CD4-positive, CD25-positive, alpha-beta regulatory T cell (primary cell): ENCODE measurements at regions not wholly inside any gene's neighbourhood (a gene's known extent, or its start where the extent isn't known, plus 50 kb on each side); places are given as distances from the start of the nearest gene placed in this dataset.

Source experiments
- ATAC-seq, 2 donors: fragments of 150-1000 bp; cut with Tn5 transposase; one replicate each; pipeline ENCODE4 v1.10.0; 2021; ENCODE audit warnings: low read depth in 2 of 2, moderate number of reproducible peaks in 2 of 2, moderate library complexity in 1 of 2
- DNase-seq, 3 donors: peaks; one replicate each; pipeline versions ENCODE4 v3.0.0 to v3.0.0-alpha.2; 2012 to 2022; ENCODE audit warnings: mixed read lengths in 1 of 3
- H3K27ac ChIP-seq: one replicate; pipeline ENCODE4 v1.7.0; 2013; ENCODE audit warnings: mild to moderate bottlenecking, low read length; ENCODE audit not compliant: insufficient read depth, poor library complexity, severe bottlenecking
- H3K27me3 ChIP-seq: one replicate; pipeline ENCODE4 v1.7.0; 2013; ENCODE audit warnings: low read length; ENCODE audit not compliant: control insufficient read depth, insufficient read depth
- H3K36me3 ChIP-seq: one replicate; pipeline ENCODE4 v1.7.0; 2013; ENCODE audit warnings: mild to moderate bottlenecking, low read length, moderate library complexity; ENCODE audit not compliant: control insufficient read depth, insufficient read depth
- H3K4me1 ChIP-seq: 2 replicates; pipeline ENCODE4 v1.7.0; 2013; ENCODE audit warnings: mild to moderate bottlenecking, low read length; ENCODE audit not compliant: insufficient read depth, control insufficient read depth, poor library complexity, severe bottlenecking
- H3K4me3 ChIP-seq: one replicate; pipeline ENCODE4 v1.7.0; 2013; ENCODE audit warnings: low read depth, mild to moderate bottlenecking, low read length, moderate library complexity
- H3K9me3 ChIP-seq, 2 experiments: 1 replicate in 1 of 2; 2 replicates in 1 of 2; pipeline ENCODE4 v1.7.0; 2013; ENCODE audit warnings: low read length in 2 of 2, mild to moderate bottlenecking in 1 of 2, moderate library complexity in 1 of 2; ENCODE audit not compliant: control insufficient read depth in 2 of 2
- H3K27ac Mint-ChIP-seq, 3 donors: one replicate each; pipeline ENCODE4 v1.8.0; 2020 to 2022; ENCODE audit warnings: mild to moderate bottlenecking in 3 of 3, mixed read lengths in 3 of 3, moderate library complexity in 2 of 3
- H3K27me3 Mint-ChIP-seq: one replicate; pipeline ENCODE4 v1.8.0; 2022; ENCODE audit warnings: mild to moderate bottlenecking, mixed read lengths
- H3K36me3 Mint-ChIP-seq: one replicate; pipeline ENCODE4 v1.8.0; 2020; ENCODE audit warnings: mixed read lengths
- H3K4me1 Mint-ChIP-seq, 4 donors: one replicate each; pipeline ENCODE4 v1.8.0; 2020 to 2022; ENCODE audit warnings: mixed read lengths in 4 of 4, mild to moderate bottlenecking in 1 of 4
- H3K4me3 Mint-ChIP-seq, 4 donors: one replicate each; pipeline ENCODE4 v1.8.0; 2020 to 2022; ENCODE audit warnings: mild to moderate bottlenecking in 4 of 4, mixed read lengths in 4 of 4, moderate library complexity in 3 of 4
- H3K9me3 Mint-ChIP-seq, 7 donors: one replicate each; pipeline ENCODE4 v1.8.0; 2020 to 2022; ENCODE audit warnings: mixed read lengths in 7 of 7, mild to moderate bottlenecking in 3 of 7, moderate library complexity in 2 of 7

GRCh38 chr10:84571146-84571545 is 242.8 kb downstream of the CCSER2 start:
- H3K4me1 ChIP-seq: no peaks in the 10 kb centered on the region
- H3K27me3 ChIP-seq: peaks cover 4% of the 10 kb centered on the region
- H3K9me3 ChIP-seq: no peaks in the 10 kb centered on the region
- no peak for DNase-seq
- H3K4me3 Mint-ChIP-seq: no peak overlapping the region
- peaks cover 6% of the 10 kb centered on the region for H3K27me3 Mint-ChIP-seq
- peaks cover 0 to 2% (median 0%) of the 10 kb centered on the region in 7 donors for H3K9me3 Mint-ChIP-seq
- no peaks in the 10 kb centered on the region for H3K4me1 Mint-ChIP-seq
- H3K27ac ChIP-seq: no peak overlapping the region
- no peak overlapping the region for H3K27ac Mint-ChIP-seq
- no peak overlapping the region for H3K4me3 ChIP-seq
- H3K36me3 Mint-ChIP-seq: no peaks in the 10 kb centered on the region
- no peaks in the 10 kb centered on the region for H3K36me3 ChIP-seq
- no peak for ATAC-seq

GRCh38 chr10:84574102-84574501 is 245.7 kb downstream of the CCSER2 start:
- Mint-ChIP-seq H3K36me3 (no peaks in the 10 kb centered on the region), H3K9me3 (peaks cover 0 to 2% (median 0%) of the 10 kb centered on the region in 7 donors), H3K4me3 (no peak overlapping the region), H3K27me3 (peaks cover 4% of the 10 kb centered on the region), H3K4me1 (peaks cover 0 to under 1% (median 0%) of the 10 kb centered on the region in 4 donors), H3K27ac (no peak overlapping the region)
- peaks cover 0 to 2% of the 10 kb centered on the region in 2 experiments for H3K9me3 ChIP-seq
- H3K27me3 ChIP-seq: peaks cover 4% of the 10 kb centered on the region
- H3K36me3 ChIP-seq: no peaks in the 10 kb centered on the region
- no peak for DNase-seq
- H3K4me3 ChIP-seq: no peak overlapping the region
- no peak for ATAC-seq
- no peak overlapping the region for H3K27ac ChIP-seq
- no peaks in the 10 kb centered on the region for H3K4me1 ChIP-seq

GRCh38 chr10:84581976-84582375 is 253.6 kb downstream of the CCSER2 start:
- Mint-ChIP-seq H3K27me3 (peaks cover 15% of the 10 kb centered on the region), H3K4me1 (peaks cover 0 to 4% (median 1%) of the 10 kb centered on the region in 4 donors), H3K9me3 (no peaks in the 10 kb centered on the region), H3K4me3 (no peak overlapping the region), H3K27ac (no peak overlapping the region), H3K36me3 (no peaks in the 10 kb centered on the region)
- H3K4me3 ChIP-seq: no peak overlapping the region
- H3K27ac ChIP-seq: no peak overlapping the region
- H3K9me3 ChIP-seq: no peaks in the 10 kb centered on the region
- H3K4me1 ChIP-seq: no peaks in the 10 kb centered on the region
- DNase-seq (no peak), ATAC-seq (no peak)
- no peaks in the 10 kb centered on the region for H3K36me3 ChIP-seq
- no peaks in the 10 kb centered on the region for H3K27me3 ChIP-seq

GRCh38 chr10:84583501-84583900 is 255.1 kb downstream of the CCSER2 start:
- no peak overlapping the region for H3K4me3 Mint-ChIP-seq
- H3K36me3 Mint-ChIP-seq: no peaks in the 10 kb centered on the region
- H3K27ac Mint-ChIP-seq: no peak overlapping the region
- H3K36me3 ChIP-seq: no peaks in the 10 kb centered on the region
- H3K9me3 Mint-ChIP-seq: peaks cover 0 to 2% (median 0%) of the 10 kb centered on the region in 7 donors
- H3K4me3 ChIP-seq: no peak overlapping the region
- ATAC-seq (no peak), DNase-seq (no peak)
- H3K27me3 Mint-ChIP-seq: peaks cover 12% of the 10 kb centered on the region
- H3K9me3 ChIP-seq: no peaks in the 10 kb centered on the region
- H3K4me1 Mint-ChIP-seq: peaks cover 0 to 4% (median 1%) of the 10 kb centered on the region in 4 donors
- no peaks in the 10 kb centered on the region for H3K4me1 ChIP-seq
- H3K27me3 ChIP-seq: no peaks in the 10 kb centered on the region
- no peak overlapping the region for H3K27ac ChIP-seq

DNA sequence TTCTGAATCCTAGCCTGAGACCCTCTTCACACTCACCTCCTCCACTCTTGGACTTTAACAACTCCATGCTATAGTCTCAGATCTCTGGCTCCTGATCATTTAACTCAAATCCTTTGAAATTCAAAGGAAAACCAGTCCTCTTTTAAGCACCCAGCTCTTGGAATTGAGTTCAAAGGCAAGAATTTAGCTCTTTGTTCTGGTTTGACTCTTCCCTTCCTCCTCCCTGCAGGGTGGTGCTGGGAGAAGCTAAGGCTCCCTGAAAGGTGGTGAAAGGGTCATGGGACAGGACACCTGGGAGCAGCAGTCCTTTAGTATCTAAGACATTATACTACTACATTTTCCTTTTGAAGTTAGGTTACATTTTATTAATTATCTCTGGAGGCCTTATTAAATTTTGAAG is 259.4 kb downstream of the CCSER2 start:
- DNase-seq (no peak), ATAC-seq (no peak)
- Histone ChIP-seq H3K9me3 (no peaks in the 10 kb centered on the region), H3K36me3 (no peaks in the 10 kb centered on the region), H3K4me3 (no peak overlapping the region), H3K4me1 (no peaks in the 10 kb centered on the region), H3K27me3 (no peaks in the 10 kb centered on the region), H3K27ac (no peak overlapping the region)
- Mint-ChIP-seq H3K27me3 (no peaks in the 10 kb centered on the region), H3K9me3 (peaks cover 0 to 2% (median 0%) of the 10 kb centered on the region in 7 donors), H3K27ac (no peak overlapping the region), H3K4me1 (peaks cover 0 to 2% (median under 1%) of the 10 kb centered on the region in 4 donors), H3K36me3 (no peaks in the 10 kb centered on the region), H3K4me3 (no peak overlapping the region)

GRCh38 chr10:84588426-84588825 is 260.0 kb downstream of the CCSER2 start:
- H3K36me3 Mint-ChIP-seq: no peaks in the 10 kb centered on the region
- H3K27ac ChIP-seq: no peak overlapping the region
- DNase-seq: no peak
- no peaks in the 10 kb centered on the region for H3K27me3 Mint-ChIP-seq
- H3K4me1 Mint-ChIP-seq: peaks cover 0 to 2% (median under 1%) of the 10 kb centered on the region in 4 donors
- H3K27ac Mint-ChIP-seq: no peak overlapping the region
- no peak for ATAC-seq
- H3K36me3 ChIP-seq: no peaks in the 10 kb centered on the region
- H3K27me3 ChIP-seq: no peaks in the 10 kb centered on the region
- H3K9me3 Mint-ChIP-seq: peaks cover 0 to 2% (median 0%) of the 10 kb centered on the region in 7 donors
- H3K4me3 Mint-ChIP-seq: no peak overlapping the region
- no peaks in the 10 kb centered on the region for H3K9me3 ChIP-seq
- H3K4me3 ChIP-seq: no peak overlapping the region
- H3K4me1 ChIP-seq: no peaks in the 10 kb centered on the region

- H3K27ac ChIP-seq: no peak overlapping the region
- H3K9me3 ChIP-seq: no peaks in the 10 kb centered on the region
- H3K27ac Mint-ChIP-seq: no peak overlapping the region
- H3K4me3 Mint-ChIP-seq: no peak overlapping the region
- no peaks in the 10 kb centered on the region for H3K27me3 Mint-ChIP-seq
- peaks cover 0 to 2% (median 0%) of the 10 kb centered on the region in 7 donors for H3K9me3 Mint-ChIP-seq
- ATAC-seq (no peak), DNase-seq (no peak)
- no peaks in the 10 kb centered on the region for H3K4me1 ChIP-seq
- no peaks in the 10 kb centered on the region for H3K4me1 Mint-ChIP-seq
- no peaks in the 10 kb centered on the region for H3K36me3 ChIP-seq
- H3K4me3 ChIP-seq: no peak overlapping the region
- H3K27me3 ChIP-seq: no peaks in the 10 kb centered on the region
- no peaks in the 10 kb centered on the region for H3K36me3 Mint-ChIP-seq
These were observed 260.6 kb downstream of the CCSER2 start for GRCh38 chr10:84588971-84589370.

- no peak for ATAC-seq
These were observed 261.3 kb downstream of the CCSER2 start for GRCh38 chr10:84589526-84590205.

More at GRCh38 chr10:84589526-84590205, 261.3 kb downstream of the CCSER2 start:
- Histone ChIP-seq H3K27me3 (no peaks in the 10 kb centered on the region), H3K4me1 (no peaks in the 10 kb centered on the region), H3K9me3 (no peaks in the 10 kb centered on the region), H3K4me3 (no peak overlapping the region), H3K36me3 (no peaks in the 10 kb centered on the region), H3K27ac (no peak overlapping the region)
- H3K27ac Mint-ChIP-seq: no peak overlapping the region
- DNase-seq: no peak
- no peaks in the 10 kb centered on the region for H3K36me3 Mint-ChIP-seq
- no peaks in the 10 kb centered on the region for H3K27me3 Mint-ChIP-seq
- peaks cover 0 to 2% (median 0%) of the 10 kb centered on the region in 7 donors for H3K9me3 Mint-ChIP-seq
- H3K4me1 Mint-ChIP-seq: no peaks in the 10 kb centered on the region
- H3K4me3 Mint-ChIP-seq: no peak overlapping the region
